ENCODE measurements at regions not wholly inside any gene's neighbourhood (a gene's known extent, or its start where the extent isn't known, plus 50 kb on each side); places are given as distances from the start of the nearest gene placed in this dataset.
A peak's percentile ranks its signal among the peaks of the same experiment; 100 is the strongest.

DNA sequence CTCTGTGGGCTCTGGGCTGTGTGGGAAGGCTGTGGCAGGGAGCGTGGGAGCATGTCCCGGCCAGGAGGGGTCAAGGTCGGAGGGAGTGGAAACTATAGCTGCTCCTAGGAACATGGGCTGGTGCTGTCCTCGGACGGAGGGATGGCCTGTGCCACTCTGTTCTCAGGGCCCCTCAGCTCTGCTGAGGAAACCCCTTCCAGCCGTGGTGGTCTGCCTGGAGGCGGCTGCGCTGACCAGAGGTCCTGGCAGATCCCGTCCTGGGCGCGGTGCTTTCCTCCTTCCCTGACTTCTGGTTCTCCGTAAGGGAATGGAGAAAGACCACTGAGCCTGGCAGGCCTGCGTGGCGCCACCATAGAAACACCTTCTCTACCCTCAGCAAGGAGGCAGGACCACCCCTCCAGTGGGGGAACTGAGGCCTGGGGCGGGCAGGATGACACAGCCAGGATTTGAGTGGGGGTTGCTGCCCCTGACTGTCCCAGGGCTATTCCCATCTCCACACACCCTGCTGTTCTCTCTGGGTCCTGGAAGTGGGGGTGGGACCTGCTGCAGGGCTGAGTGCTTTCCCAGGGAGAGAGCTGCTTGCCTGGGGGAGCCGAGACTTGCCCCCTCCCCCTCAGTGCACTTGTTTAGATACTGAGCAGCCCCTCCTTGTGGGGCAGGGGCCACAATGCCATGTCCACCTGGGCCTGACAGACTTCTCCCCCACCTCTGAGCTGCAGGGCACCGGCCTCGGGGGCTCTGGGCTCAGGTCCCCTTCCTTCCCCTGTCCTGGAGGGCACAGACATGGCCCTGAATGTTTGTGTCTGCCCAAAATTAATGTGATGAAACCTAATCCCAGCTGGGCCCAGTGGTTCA, 301.0 kb upstream of the HS6ST1 start:
- DNase-seq (ENCODE audit: low spot score): no peak
- intact Hi-C loops (cut with DNase I): no loop called here
- ATAC-seq: no peak

DNA sequence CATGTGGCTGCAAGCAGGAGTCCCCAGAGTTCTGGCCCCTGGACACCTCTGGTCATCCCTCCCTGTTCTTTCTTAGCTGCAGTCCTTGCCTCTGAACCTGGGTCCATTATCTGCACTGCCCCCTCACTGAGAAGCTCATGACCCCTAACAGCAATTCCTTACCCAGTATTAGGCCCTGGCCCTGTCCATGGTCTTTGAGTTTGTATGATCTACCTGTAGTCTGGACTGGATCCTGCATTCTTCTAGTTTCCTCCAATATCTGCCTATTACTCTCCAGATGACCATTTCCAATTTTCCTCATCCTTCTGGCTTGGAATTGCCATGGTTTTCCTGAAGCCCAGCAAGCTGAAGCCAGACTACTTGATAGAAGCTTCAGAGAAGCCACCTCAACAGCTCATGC, 302.4 kb upstream of the HS6ST1 start:
- DNase-seq (ENCODE audit: low spot score) (no peak), ATAC-seq (no peak)
- intact Hi-C loops (cut with DNase I): no loop called here

DNA sequence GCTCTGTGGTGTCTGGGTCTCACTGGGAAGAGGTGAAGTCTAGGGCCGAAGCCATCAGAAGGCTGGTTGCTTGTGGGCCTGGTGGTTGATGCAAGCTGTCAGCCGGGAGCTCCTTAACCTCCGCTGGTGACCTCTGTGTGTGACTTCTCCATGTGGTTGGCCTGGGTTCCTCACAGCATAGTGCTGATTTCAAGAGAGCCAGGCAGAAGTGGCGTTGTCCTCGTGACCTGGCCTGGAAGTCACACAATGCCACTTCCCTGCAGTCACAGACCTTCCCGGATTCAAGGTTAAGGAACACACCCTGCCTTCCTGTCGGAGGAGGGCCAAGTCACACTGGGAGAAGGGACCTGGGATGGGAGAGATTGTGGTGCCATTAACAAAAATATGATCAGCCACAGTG, 303.7 kb upstream of the HS6ST1 start:
- intact Hi-C loops (cut with DNase I): no loop called here

DNA sequence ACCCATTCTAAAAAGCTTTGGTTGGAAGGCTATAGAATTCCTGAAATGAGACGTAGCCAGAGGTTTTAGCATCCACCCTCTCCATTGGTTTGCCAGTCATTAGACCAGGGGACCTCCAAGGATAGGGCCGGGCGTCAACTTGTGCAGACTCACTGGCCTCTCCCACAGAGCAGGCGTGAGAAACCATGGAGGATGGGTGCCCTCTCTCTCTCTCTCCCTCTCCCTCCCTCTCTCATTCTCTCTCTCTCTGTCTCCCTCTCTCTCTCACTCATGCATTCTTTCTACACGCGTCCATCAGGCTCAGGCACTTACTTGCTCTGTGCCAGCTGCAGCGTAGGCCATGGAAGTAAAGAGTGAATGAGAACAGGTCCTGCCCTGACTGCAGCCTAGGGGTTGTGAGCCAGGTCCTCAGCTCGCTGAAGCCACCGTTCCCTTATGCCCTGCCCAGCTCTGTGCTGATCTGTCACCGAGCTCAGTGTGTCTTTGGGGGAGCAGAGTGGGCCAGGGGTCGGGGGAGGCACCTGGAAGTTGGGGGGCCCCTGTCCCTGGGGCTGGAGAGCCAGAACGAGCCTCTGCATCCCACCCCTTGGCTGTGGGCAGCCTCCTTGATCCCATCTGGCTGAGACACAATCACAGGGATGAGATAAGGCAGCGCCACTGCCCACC, 304.4 kb upstream of the HS6ST1 start:
- DNase-seq (ENCODE audit: low spot score): no peak
- intact Hi-C loops (cut with DNase I): no loop called here
- ATAC-seq: no peak

More for the DNA sequence above, 303.7 kb upstream of the HS6ST1 start:
- DNase-seq (ENCODE audit: low spot score) (no peak), ATAC-seq (peak; percentile 9)

DNA sequence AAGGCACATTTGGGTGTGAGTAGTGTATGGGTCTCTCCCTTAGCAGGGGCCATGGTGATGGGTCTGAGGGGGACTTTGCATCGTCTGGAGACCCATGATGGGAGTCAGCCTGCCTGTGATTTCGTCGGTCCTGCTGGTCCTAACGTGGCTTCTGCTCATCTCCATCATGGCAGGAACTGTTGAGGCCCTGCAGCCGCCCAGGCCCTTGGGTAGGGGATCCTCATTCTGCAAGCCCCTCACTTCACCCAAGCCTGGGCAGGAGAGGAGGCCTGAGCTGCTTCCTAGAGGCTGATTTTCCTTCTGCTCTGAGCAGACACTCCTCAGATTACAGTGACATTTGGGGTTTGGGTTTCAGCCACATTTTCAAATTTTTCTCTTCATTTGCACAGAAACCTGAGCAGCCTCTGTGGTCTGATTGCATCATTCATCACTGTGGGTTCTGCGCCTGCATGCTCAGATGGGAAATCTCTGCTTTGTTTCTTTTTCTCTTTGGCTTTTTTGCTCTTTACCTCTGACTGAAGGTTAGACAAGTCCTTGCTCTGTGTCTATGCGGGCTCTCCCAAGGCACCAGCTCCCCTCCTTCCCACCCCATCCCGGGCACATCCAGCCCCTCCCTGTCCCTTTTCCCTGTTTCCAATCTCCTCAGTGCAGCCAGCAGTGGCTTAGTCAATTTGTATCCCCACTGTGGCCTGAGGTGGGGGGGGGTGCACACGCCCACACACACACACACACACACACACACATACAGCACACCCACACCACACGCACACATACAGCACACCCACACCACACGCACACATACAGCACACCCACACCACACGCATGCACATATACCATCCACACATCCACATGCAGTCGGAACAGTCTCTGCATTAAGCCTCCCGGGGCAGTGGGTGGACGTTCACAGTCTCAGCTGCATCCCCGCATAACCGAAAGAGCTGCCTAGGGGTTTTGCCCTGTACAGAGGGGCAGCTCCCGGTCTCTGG, 305.4 kb upstream of the HS6ST1 start:
- intact Hi-C loops (cut with DNase I): no loop called here

DNA sequence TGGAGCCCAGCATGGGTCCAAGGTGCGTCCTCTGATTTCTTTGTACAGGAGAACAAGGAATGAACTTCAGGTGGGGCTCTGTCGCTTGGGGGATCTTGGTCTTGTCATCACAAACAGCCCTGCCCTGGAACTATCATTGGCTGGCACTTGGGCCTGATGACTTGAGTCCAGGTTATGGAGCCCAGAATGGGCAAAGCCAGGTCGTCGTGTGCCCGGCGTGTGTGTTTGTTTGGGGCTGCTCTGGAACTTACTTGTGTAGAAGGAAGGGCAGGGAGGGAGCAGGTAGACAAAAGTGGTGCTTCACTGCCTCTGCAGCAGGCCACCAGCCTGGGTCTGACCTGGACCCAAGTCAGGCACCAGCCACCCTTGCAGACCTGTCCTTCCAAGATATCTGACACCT, 306.3 kb upstream of the HS6ST1 start:
- intact Hi-C loops (cut with DNase I): no loop called here
- no peak for DNase-seq (ENCODE audit: low spot score)
- ATAC-seq: no peak

More for the DNA sequence above, 305.4 kb upstream of the HS6ST1 start:
- no peak for DNase-seq (ENCODE audit: low spot score)
- ATAC-seq: peak; percentile 89

DNA sequence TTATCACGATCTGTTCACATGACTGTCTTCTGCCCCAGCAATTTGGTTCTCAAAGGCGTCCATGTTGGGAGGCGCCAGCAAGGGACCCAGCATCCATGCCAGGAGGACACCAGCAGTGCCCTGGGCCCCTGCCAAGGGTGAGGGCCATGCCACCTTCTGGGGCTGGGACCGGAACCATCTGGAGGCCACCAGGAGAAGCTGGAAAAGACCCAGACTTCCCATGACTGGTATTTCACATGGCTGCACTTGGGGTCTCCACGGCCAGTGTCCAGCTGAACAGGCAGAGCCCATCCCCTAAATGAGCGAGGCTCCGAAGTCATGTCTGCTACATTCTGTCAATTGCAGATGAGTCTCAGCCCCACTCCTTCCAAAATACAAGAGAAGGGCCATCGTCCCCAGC, 306.8 kb upstream of the HS6ST1 start:
- no peak for DNase-seq (ENCODE audit: low spot score)
- ATAC-seq: no peak
- intact Hi-C loops (cut with DNase I): no loop called here

DNA sequence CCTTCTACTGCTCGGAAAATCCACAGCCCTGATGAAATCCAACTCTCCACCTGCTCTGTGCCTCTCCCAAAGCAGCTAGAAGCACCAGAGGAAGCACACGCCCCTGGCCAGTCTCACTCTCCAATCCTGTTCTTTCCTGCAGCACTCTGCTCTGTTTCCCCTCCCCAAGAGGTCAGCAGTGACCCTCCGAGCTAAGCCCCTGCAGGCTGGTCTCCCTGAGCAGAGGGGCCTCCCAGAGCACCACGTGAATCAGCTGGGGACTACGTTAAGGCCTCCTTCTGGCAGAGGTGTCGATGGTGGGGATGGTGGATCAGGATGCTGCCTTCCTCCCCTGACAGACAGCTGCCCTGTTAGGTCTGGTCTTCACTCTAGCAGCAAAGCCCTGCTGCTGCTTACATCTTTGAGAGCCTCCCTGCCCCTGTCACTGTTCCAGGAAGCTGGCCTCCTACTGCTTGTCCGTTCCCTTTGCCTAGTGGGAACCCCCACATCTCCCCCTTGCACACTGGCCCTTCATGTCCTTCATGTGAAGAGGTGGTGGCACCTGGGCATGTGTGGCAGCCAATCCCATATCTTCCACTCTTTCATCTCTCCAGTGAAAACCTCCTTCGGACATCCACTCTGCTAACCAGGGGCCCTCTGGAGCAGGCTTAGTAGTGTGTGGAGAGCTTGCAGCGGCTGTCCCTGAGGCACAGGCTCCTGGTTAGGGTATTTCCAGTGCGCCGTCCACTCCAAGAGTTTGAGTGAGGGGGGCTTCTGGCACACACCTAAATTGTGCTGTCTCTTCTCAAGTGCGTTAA, 307.5 kb upstream of the HS6ST1 start:
- intact Hi-C loops (cut with DNase I): no loop called here
- DNase-seq (ENCODE audit: low spot score) (peak; percentile 27), ATAC-seq (no peak)

DNA sequence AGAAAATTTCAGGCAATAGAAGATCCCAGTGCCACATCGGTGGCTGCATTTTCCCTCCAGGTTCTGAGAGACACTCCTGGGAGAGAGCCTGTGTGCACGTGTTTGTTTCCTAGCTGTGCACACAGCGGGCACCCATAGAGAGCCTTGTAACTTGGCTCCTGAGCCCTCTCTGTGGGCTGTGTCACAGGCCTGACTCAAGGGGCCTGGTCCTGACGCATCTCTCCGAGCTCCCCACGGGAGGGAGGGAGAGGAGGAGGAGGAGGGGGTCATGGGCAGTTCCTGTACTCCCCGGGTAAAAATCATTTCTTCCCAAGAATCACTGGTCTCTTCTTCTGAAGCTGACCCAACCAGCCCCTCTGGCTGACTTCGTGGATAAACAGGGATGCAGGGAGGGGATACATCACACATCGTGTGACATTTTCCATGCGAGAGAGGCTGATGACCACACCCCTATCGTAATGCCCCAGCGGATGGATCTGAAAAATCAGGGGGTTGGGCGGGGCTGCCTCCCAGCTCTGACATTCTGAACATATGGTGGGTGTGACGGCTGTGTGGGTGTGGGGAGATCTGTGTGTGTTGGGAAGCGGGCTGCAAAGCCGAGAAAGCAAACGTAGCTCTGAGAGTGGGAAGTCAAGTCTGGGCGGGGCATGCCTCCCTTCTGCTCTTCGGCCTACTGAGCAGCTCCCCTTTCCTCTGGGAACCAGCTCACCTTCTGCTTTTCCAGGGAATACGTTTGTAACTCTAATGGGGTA, 308.3 kb upstream of the HS6ST1 start:
- intact Hi-C loops (cut with DNase I): no loop called here
- ATAC-seq (no peak), DNase-seq (ENCODE audit: low spot score) (peak; percentile 31)

DNA sequence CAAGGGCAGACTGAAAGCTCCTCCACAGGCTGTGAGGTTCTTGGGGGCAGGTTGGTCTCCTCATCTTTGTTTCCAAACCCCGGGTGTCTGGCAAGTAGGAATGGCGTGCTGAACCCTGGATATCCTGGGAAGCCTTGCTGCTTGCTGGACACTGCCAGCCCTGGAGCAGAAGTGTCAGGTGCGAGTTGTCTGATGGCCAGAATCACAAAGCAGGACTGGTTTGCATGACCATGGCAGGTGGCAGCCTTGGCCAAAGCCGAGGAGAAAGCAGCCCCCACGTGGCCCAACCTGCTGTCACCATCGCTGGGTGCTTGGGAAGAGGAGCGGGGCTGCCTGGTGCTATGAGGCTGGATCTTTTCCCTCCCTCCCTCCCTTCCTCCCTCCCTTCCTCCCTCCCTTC, 309.5 kb upstream of the HS6ST1 start:
- no peak for DNase-seq (ENCODE audit: low spot score)
- intact Hi-C loops (cut with DNase I): no loop called here
- no peak for ATAC-seq

DNA sequence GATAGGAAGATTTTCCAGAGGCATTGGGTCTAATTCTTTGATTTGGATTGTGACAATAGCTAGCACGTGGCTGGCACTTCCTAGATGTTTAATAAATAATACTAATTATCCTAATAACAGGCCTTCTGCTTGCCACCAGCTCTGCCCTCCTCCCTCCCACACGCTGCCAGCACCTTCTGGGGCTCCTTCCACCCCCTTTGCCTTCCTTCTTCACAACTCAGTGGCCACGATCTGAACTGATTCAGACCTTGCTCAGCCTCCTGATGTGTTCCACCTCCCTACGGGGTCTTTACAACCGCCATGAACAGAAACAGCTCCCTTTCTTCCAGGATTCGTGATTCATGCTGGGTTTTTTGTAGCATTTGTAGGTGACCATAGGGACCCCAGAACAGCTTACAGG, 310.3 kb upstream of the HS6ST1 start:
- DNase-seq (ENCODE audit: low spot score): no peak
- ATAC-seq: no peak
- intact Hi-C loops (cut with DNase I): no loop called here

DNA sequence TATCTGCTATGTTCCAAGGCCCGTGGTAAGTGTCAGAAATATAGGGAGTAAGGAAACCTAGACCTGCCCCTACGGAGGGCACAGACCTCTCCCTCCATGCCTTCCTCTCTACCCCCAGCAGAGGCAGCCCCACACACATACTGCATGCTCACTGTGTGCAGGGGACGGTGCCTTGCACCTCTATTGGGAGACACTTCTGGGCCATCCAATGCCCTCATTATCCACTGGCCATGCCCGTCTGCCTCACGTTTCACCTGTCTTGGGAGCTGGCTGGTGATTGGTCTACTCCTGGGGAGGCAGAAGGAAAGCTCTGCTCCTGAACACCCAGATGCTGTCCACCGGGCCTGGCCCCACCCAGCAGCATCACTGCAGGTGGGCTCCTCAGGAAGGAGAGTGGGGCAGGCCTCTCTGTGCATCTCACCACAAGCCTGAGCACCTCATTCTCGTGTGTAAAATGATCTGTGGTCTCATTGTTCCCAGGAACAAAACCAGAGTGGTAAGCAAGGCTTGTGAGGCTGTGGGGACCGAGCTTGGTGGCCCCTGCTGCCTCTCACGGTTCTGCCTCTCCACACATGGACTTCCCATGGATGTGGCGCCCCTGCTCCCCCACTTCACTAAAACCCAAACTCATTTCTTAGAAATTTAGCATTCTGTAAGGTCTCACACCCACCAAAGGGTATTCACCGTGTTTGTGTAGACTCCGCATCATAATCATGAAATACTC, 312.5 kb upstream of the HS6ST1 start:
- peak; percentile 19 for DNase-seq (ENCODE audit: low spot score)
- no peak for ATAC-seq
- intact Hi-C loops (cut with DNase I): no loop called here

DNA sequence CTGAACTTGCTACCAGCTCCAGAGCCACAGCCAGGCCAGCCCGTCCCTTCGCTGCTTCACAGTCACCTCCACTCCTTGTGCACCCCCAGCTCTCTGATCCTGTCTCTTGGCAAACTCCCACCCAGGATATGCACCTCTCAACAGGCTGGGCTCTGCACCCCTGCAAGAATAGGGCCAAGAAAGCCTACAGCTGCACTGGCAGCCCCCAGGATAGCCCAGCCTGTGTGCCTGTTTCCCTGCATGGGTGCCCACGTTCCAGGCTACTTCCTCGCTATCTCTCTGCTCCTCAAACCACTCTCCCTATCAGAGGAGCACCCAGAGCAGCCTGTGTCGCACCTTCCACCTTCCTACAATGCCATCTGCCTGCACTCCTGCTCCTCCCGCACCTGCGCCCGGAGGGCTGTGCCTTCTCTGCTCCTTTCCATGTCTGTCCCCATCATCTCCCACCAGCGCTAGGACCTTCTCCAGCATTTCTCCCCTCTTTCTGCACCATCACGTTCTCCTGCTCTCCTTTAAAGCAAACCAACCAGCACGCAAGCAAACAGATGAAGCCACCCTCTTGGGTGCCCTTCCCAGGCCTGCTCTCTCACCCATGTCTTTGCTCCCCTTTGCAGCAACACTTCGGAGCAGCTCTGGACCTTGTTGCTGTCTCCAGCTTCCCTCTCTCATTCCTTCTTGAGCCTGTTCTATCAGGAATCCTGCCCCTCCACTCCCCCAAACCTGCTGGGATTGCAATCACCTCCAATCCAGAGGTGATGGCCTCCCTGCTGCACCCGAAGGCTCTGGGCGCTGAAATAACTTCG, 313.2 kb upstream of the HS6ST1 start:
- ATAC-seq (no peak), DNase-seq (ENCODE audit: low spot score) (peak; percentile 35)
- intact Hi-C loops (cut with DNase I): no loop called here

DNA sequence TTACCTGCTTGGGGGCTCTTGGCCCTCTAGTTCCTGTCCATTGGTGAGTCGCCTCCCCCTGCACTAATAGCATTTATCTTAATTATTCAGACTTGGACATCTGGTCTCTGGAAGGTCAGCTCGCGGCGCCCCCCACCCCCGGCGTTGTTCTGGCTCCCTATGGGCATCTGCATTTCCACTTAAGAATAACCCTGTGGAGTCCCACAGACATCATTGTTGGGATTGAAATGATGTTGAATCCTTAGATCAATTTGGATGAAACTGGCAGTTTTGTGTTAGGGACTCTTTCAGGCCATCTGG, 313.8 kb upstream of the HS6ST1 start:
- intact Hi-C loops (cut with DNase I): no loop called here
- no peak for ATAC-seq
- DNase-seq (ENCODE audit: low spot score): no peak

DNA sequence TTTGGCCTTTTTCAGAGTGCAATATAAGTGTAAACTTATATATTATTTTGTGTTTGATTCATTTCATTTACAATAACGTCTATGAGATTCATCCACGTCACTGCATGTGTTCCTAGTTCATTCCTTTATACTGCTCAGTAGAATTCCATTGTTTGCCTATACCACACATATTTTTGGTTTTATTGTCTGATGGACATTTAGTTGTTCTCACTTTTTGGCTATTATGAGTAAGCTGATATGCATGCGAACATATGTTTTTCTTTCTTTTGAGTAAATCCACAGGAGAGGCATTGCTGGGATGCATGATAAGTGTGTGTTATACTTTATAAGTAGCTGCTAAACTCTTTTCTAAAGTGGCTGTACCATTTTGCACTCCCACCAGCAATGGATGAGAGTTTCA, 314.8 kb upstream of the HS6ST1 start:
- DNase-seq (ENCODE audit: low spot score): no peak
- intact Hi-C loops (cut with DNase I): no loop called here
- no peak for ATAC-seq

DNA sequence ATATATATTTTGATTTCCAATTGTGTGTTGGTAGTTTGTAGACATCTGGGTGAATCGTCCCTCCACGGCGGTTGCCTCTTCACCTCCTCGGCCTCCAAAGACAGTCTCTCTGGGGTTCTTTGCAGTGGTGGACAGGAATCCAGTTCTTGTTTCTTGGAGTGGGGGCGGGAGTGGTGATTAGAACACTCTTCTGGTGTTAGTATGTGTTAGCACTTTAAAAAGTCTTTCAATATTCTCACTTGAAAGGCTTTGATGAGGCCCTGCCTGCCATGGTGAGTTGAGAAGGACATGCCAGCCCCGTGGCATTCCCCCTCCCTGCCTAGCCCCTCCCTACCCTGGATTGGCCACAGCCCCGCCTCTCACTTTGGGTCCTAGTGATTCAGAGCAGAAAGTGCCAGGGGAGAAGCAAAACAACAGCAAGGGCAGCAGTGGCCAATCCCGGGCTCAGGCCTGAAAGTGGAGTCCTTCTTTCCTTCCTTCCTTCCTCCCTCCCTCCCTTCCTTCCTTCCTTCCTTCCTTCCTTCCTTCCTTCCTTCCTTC, 316.8 kb upstream of the HS6ST1 start:
- DNase-seq (ENCODE audit: low spot score): no peak
- intact Hi-C loops (cut with DNase I): no loop called here
- ATAC-seq: no peak

DNA sequence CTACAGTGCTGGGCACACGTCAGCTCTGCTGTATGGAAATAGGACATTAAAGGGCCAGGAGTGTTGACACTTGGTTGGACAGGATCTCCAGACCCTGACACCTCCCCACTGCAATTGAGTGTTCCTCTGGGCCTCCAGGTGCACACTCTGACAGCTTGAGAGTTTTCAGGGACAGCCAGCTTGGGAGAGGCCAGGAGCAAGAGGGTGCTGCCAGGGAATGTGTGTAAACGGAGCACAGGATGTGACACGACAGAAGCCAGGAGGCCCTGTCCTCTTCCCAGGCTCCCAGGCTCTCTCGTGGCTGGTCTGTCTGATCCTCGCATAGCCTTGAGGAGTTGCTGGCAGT, 318.1 kb upstream of the HS6ST1 start:
- intact Hi-C loops (cut with DNase I): no loop called here
- no peak for ATAC-seq
- DNase-seq (ENCODE audit: low spot score): peak; percentile 36

Data from sciatic nerve (tissue), 2 donors.